ENCODE measurements at regions not wholly inside any gene's neighbourhood (a gene's known extent, or its start where the extent isn't known, plus 50 kb on each side); places are given as distances from the start of the nearest gene placed in this dataset.

GRCh38 chr11:82176945-82177344, 556.7 kb downstream of the FAM181B start:
- DNase-seq (ENCODE audit: low spot score), result no peak
- H3K4me3 ChIP-seq, result no peak overlapping the region
- H3K27ac ChIP-seq, result no peak overlapping the region
- TF ChIP-seq CTCF (IDR thresholded peaks at IDR 0.05), result no peak

DNA sequence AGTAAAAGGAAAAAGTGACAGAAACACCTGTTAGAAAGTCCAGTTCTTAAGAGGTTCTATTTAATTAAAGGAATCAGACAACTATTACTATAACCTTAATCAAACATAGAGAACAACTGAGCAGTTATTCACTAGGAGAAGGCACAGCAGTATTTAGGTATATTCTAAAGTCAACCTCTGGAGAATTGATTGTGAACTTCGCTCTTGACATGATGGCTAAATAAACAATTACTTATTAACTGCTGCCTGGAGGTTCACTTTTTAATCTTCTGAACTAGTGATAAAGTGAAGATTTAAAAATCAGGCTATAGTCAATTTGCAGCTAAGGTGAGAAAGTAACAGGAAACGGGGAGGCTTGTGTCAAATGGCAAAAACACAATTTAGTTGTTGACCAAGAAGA, 557.3 kb downstream of the FAM181B start:
- TF ChIP-seq CTCF (IDR thresholded peaks at IDR 0.05), result no peak
- no peak for DNase-seq (ENCODE audit: low spot score)
- Histone ChIP-seq H3K4me3 (no peak overlapping the region), H3K27ac (no peak overlapping the region)

DNA sequence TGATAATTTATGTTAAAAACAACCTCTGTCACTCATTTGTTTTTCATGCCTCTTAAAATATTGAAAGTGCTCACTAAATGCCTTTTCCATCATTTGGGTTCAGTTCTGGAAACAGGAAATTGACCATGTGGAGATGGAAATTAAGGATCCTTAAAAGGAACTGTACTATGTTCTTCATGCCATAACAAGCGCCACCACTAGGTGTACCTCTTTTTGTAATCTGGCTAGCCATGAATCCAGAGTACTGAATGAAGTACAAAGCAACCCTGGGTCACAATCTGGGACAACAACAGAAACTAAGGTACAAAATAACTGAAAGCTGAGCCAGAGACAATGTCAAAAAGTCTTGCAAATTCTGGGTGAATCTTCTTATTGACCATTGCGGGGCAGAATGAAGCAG, 559.1 kb downstream of the FAM181B start:
- no peak for TF ChIP-seq CTCF (IDR thresholded peaks at IDR 0.05)
- H3K27ac ChIP-seq, result no peak overlapping the region
- no peak for DNase-seq (ENCODE audit: low spot score)
- H3K4me3 ChIP-seq, result no peak overlapping the region

- TF ChIP-seq CTCF (IDR thresholded peaks at IDR 0.05), result no peak
- no peak overlapping the region for H3K4me3 ChIP-seq
- no peak for DNase-seq (ENCODE audit: low spot score)
- no peak overlapping the region for H3K27ac ChIP-seq
Measured at GRCh38 chr11:82146789-82147188, 586.9 kb downstream of the FAM181B start.

GRCh38 chr11:82118946-82119345, 614.7 kb downstream of the FAM181B start:
- no peak for TF ChIP-seq CTCF (IDR thresholded peaks at IDR 0.05)
- Histone ChIP-seq H3K4me3 (no peak overlapping the region), H3K27ac (no peak overlapping the region)
- no peak for DNase-seq (ENCODE audit: low spot score)

DNA sequence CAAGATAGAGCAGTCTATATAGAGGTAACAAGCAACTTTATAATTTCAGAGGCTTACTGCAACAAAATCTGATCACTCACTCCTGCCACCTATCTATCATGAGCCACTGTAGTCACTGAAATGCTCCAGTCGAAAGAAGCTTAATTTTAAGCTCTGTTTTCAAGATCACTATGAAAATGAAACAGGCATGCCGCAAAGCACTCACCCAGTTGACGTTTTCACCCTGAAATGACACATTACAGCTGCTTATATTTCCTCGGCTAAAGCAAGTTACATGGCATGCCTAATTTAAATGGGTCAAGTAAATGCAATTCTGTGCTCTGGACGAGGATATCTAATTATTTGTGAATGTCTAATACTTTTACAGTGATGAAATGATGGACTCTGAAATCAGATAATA, 616.3 kb downstream of the FAM181B start:
- Histone ChIP-seq H3K27ac (no peak overlapping the region), H3K4me3 (no peak overlapping the region)
- no peak for DNase-seq (ENCODE audit: low spot score)
- no peak for TF ChIP-seq CTCF (IDR thresholded peaks at IDR 0.05)

GRCh38 chr11:82105331-82105998, 628.2 kb downstream of the FAM181B start:
- Histone ChIP-seq H3K27ac (no peak overlapping the region), H3K4me3 (no peak overlapping the region)
- TF ChIP-seq CTCF (IDR thresholded peaks at IDR 0.05), result no peak
- no peak for DNase-seq (ENCODE audit: low spot score)

Measured in coronary artery (tissue), 2 donors.